ENCODE measurements at regions not wholly inside any gene's neighbourhood (a gene's known extent, or its start where the extent isn't known, plus 50 kb on each side); places are given as distances from the start of the nearest gene placed in this dataset.
"Not testable (repeated sequence)": the region's sequence is repeated elsewhere in the genome, so short reads cannot be mapped to it uniquely, and the experiment has no call there.

DNA sequence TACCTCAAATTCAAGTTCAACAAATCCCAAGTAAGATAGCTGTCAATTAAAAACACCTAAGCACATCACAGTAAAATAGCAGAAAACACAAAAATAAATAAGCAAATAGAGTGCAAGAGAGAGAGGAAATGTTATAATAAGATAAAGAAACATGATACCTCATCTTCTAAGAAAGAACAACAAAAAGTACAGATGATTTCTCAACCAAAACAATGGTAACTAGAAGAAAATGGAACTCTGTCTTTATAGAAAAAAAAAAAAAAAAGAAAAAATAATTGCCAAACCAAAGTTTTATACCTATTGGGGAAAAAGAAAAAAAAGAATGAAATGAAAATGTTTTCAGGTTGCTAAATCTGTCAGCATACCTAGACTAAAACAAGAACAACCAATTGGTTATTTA is 1253.5 kb upstream of the CDH2 start:
- no peaks in the 10 kb centered on the region for H3K27me3 ChIP-seq
- H3K9ac ChIP-seq: no peak overlapping the region
- H3K27ac ChIP-seq: no peak overlapping the region
- H3K4me3 ChIP-seq: no peak overlapping the region
- no peak for TF ChIP-seq Cebpa-rat (IDR thresholded peaks at IDR 0.05)
- no peaks in the 10 kb centered on the region for H3K4me1 ChIP-seq
- H3K9me3 ChIP-seq: no peaks in the 10 kb centered on the region
- H3K36me3 ChIP-seq: no peaks in the 10 kb centered on the region
- H3K4me2 ChIP-seq: no peak overlapping the region
- H4K20me1 ChIP-seq: no peaks in the 10 kb centered on the region

DNA sequence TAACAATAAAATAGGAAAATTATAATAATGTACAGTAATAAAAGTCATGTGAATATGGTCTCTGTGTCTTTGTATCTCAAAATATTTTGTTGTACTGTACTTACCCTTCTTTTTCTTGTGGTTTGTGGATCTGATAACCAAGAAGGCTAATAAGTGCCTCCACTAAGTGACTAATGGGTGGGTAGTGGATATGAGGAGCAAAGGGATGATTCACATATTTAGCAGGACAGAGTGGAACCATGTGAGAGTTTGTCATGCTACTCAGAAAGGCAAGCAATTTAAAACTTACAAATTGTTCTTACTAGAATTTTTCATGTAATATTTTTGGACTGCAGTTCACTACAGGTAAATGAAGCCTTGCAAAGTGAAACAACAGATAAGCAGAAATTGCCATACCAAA is 1241.2 kb upstream of the CDH2 start:
- Histone ChIP-seq H3K9ac (no peak overlapping the region), H3K27ac (no peak overlapping the region), H4K20me1 (no peaks in the 10 kb centered on the region), H3K4me1 (no peaks in the 10 kb centered on the region), H3K4me2 (no peak overlapping the region), H3K27me3 (no peaks in the 10 kb centered on the region), H3K9me3 (peaks cover 43% of the 10 kb centered on the region), H3K4me3 (no peak overlapping the region), H3K36me3 (no peaks in the 10 kb centered on the region)
- no peak for TF ChIP-seq Cebpa-rat (IDR thresholded peaks at IDR 0.05)

DNA sequence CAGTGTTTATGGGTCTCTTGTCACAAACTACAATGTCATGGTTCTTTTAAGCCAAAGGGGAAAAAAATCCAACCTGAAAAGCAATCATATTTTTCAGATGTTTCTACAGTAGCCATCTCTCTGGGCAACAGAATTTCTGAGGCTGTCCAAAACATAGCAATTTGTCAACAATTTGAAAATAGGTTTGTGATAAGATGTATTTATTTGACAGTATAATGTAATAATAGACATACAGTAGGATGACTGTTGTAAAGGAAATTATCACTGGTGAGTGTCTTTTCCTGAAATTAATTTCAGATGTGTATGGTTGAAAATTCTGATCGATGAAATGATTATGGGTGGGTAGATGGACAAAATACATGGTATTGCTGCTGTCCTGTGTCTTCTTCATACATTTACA is 1230.1 kb upstream of the CDH2 start:
- H3K9ac ChIP-seq: no peak overlapping the region
- H3K36me3 ChIP-seq: no peaks in the 10 kb centered on the region
- no peaks in the 10 kb centered on the region for H3K9me3 ChIP-seq
- H4K20me1 ChIP-seq: no peaks in the 10 kb centered on the region
- TF ChIP-seq Cebpa-rat (IDR thresholded peaks at IDR 0.05): no peak
- H3K4me2 ChIP-seq: no peak overlapping the region
- H3K4me3 ChIP-seq: no peak overlapping the region
- no peak overlapping the region for H3K27ac ChIP-seq
- no peaks in the 10 kb centered on the region for H3K27me3 ChIP-seq
- H3K4me1 ChIP-seq: no peaks in the 10 kb centered on the region

DNA sequence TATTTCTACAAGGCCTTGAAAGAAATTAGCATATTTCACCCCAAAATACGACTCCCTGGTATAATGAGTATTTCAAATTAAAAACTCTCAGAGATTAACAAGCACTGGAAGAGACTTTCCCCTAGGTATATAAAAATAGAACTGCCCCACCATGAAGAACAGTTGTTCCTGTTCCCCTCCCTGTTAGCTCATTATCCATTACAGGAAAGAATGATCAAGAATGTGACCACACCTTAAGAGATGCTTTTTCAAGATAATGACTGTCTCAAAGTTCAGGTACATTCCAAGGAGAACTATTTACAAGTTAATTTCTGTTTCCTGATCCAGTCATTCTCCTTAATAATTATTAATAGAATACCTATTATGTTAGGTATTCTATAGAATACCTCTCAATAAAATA is 1220.6 kb upstream of the CDH2 start:
- Histone ChIP-seq H3K9ac (no peak overlapping the region), H3K36me3 (no peaks in the 10 kb centered on the region), H3K4me3 (no peak overlapping the region), H3K9me3 (no peaks in the 10 kb centered on the region), H3K4me2 (no peak overlapping the region), H3K27ac (no peak overlapping the region), H3K27me3 (no peaks in the 10 kb centered on the region), H4K20me1 (no peaks in the 10 kb centered on the region), H3K4me1 (no peaks in the 10 kb centered on the region)
- TF ChIP-seq Cebpa-rat (IDR thresholded peaks at IDR 0.05): no peak

DNA sequence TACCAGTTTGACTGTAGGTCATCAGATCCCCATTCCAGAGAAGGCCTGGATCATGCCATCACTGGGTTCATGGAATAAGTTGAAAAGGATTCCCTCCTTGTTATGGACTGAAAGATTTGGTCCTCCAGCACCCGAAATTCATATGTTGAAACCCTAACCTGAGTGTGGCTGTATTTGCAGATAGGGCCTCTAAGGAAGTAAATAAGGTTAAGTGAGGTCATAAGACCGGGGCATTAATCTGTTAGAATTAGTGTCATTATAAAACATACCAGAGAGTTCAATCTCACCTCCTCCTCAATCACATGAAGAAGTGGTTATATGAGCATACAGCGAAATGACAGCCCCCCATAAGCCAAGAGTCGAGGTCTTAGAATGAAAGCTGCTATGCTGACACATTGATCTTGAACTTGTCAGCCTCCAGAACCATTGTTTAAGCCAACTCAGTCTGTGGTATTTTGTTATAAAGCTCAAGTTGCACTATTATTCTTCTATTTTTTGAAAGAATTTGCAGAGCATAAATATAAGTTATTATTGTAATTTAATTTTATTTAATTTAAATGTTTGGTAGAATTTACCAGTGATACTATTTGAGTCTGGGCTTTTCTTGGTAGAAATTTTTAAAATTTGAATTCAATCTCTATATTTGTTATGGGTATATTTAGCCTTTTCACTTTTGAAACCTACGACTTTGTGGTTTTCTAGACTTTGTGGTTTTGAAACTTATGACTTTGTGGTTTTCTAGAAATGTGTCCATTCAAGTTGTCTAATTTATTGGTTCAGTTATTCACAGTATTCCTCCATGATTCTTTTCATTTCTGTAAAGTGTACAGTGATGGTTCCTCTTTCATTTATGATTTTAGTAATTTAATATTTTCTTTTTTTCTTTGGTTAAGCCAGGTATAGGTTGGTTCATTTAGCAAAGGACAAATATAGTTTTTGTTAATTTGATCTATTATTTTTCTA is 1206.7 kb upstream of the CDH2 start:
- Histone ChIP-seq H3K27ac (no peak overlapping the region), H3K9ac (no peak overlapping the region), H3K27me3 (no peaks in the 10 kb centered on the region), H4K20me1 (no peaks in the 10 kb centered on the region), H3K4me1 (peaks cover 22% of the 10 kb centered on the region), H3K9me3 (no peaks in the 10 kb centered on the region), H3K4me3 (no peak overlapping the region), H3K4me2 (no peak overlapping the region), H3K36me3 (no peaks in the 10 kb centered on the region)
- TF ChIP-seq Cebpa-rat (IDR thresholded peaks at IDR 0.05): no peak

DNA sequence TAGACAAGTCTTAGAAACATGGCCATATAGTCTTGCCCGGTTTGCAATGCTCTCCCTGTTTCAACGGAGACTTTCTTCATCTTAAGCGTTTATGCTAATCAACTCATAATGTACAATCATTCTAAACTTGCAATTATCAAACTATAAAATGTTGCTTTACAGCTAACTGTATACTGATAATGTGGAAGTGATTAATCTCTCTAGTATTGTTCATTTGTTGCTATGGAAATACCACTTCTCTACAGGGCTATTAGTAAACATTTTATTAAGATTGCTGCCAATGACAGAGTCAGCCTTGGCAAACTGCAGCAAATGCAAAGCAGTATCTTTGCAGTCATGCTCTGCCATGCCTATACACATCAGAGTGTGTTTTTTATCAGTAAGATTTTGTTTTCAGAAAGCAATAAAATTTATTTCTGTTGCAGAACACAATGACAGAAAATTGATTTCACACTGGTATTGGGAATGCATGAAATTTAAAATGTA is 1201.8 kb upstream of the CDH2 start:
- H3K36me3 ChIP-seq: no peaks in the 10 kb centered on the region
- H3K27ac ChIP-seq: no peak overlapping the region
- no peak overlapping the region for H3K4me3 ChIP-seq
- TF ChIP-seq Cebpa-rat (IDR thresholded peaks at IDR 0.05): no peak
- no peaks in the 10 kb centered on the region for H3K27me3 ChIP-seq
- H3K4me1 ChIP-seq: peaks cover 6% of the 10 kb centered on the region
- no peaks in the 10 kb centered on the region for H3K9me3 ChIP-seq
- H3K4me2 ChIP-seq: no peak overlapping the region
- H4K20me1 ChIP-seq: no peaks in the 10 kb centered on the region
- no peak overlapping the region for H3K9ac ChIP-seq

DNA sequence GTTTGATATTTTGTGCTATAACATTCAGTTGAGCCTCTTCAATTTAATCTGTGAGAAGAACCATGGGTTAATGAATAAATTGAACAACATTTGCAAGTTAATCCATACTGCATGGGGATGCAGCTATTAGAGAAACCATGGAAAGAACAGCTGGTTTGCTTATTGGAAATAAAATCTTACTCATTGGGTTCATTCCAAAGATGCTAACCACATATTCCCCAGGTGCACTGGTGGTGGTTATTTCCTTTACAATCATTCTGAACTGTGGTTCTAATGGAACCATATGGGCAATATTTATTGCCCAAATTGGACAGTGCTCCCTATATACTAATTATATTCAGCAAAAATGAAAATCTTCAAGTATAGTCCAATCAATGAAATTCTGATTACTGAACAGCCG is 1200.4 kb upstream of the CDH2 start:
- H3K4me3 ChIP-seq: no peak overlapping the region
- H4K20me1 ChIP-seq: no peaks in the 10 kb centered on the region
- H3K9ac ChIP-seq: no peak overlapping the region
- TF ChIP-seq Cebpa-rat (IDR thresholded peaks at IDR 0.05): no peak
- H3K27me3 ChIP-seq: no peaks in the 10 kb centered on the region
- H3K36me3 ChIP-seq: no peaks in the 10 kb centered on the region
- H3K4me1 ChIP-seq: no peaks in the 10 kb centered on the region
- peaks cover 10% of the 10 kb centered on the region; the same call in 1 of the 2 replicates for H3K9me3 ChIP-seq
- no peak overlapping the region for H3K27ac ChIP-seq
- no peak overlapping the region for H3K4me2 ChIP-seq

DNA sequence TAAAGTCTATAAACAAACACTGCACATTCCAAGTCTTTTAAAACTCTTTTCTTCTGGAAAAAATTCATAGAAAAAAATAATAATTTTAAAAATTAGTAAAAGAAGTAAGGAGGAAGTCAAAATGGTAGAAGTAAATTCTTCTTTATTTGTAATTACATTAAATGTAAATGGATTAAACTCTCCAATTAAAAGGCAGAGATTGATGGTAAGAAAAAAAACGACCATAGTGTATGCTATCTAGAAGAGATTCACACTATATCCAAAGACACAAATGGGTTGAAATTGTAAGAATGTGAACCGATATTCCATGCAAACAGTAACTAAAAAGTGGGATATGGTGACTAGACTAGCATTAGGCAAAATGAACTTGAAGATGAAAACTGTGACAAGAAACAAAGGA is 1196.1 kb upstream of the CDH2 start:
- Histone ChIP-seq H3K4me1 (no peaks in the 10 kb centered on the region), H3K4me2 (no peak overlapping the region), H4K20me1 (no peaks in the 10 kb centered on the region), H3K4me3 (no peak overlapping the region), H3K9ac (no peak overlapping the region), H3K27ac (no peak overlapping the region), H3K36me3 (no peaks in the 10 kb centered on the region), H3K27me3 (no peaks in the 10 kb centered on the region), H3K9me3 (peaks cover 10% of the 10 kb centered on the region; the same call in 1 of the 2 replicates)
- TF ChIP-seq Cebpa-rat (IDR thresholded peaks at IDR 0.05): no peak

DNA sequence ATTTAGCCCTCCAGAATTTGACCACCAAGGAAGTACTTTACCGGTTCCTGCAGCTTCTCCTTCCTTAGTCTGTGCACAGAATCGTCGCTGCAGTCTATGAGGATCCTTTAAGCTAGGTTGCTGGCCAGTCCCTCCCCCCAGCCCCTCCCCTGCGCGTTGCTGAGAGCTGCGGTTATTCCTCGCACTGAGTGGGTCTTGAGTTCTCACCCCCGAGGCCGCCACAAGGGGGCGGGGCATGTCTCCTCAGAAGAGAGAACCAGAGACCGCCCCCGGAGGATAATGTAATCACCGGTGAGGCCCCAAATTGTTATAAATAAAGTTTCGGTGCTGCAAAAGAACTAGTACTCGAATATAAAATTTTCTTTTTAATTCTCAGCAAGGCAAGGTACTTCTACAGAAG is 1184.9 kb upstream of the CDH2 start:
- Histone ChIP-seq H3K4me2 (no peak overlapping the region), H3K27ac (no peak overlapping the region), H3K9me3 (0 out of 2 replicates have a peak, but pooled peaks cover 7% of the 10 kb centered on the region), H3K27me3 (no peaks in the 10 kb centered on the region), H3K4me1 (no peaks in the 10 kb centered on the region), H4K20me1 (no peaks in the 10 kb centered on the region), H3K9ac (no peak overlapping the region), H3K4me3 (no peak overlapping the region), H3K36me3 (no peaks in the 10 kb centered on the region)
- no peak for TF ChIP-seq Cebpa-rat (IDR thresholded peaks at IDR 0.05)

DNA sequence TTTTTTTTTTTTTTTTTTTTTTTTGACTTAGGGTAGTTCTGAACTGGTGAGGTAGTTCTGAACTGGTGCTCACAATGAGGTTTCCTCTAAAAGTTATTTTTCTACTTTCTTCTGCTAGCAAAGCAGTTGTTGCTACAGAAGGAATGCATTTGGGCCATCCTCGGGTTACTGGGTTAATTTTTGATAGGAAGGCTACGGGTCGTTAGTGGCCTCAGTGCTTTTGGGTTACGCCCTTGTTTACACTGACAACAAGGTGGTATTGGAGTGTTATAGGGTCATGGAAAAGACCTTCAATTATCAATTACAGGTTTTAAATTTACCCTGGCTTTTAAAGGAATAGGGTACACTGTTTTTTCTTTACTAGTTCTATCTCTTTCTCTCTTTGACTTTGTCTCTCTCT is 1183.7 kb upstream of the CDH2 start:
- not testable (repeated sequence) for H3K4me1 ChIP-seq, H3K4me2 ChIP-seq, H3K4me3 ChIP-seq, H3K27me3 ChIP-seq, H3K9me3 ChIP-seq, H3K27ac ChIP-seq, H3K36me3 ChIP-seq, H3K9ac ChIP-seq, H4K20me1 ChIP-seq

DNA sequence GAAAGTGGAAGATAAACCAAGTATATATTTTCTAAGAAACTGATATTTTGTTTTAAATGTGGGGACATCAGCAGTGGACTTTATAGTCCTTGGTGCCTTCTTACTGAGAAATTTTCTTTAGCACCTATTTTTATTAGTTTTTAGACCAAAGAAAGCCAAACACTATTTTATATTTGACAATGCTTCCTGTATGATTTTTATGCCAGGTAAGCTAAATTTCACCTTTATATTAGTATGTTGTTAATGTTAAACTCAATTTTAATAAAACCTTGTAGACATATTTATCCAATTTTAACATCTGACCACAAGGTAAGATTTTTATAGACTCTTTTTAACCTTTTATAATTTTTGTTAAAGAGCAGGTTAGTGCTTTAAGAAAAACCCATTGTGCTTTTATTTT is 1182.3 kb upstream of the CDH2 start:
- not testable (repeated sequence) for H3K9me3 ChIP-seq, H3K4me1 ChIP-seq, H3K4me2 ChIP-seq, H3K36me3 ChIP-seq, H3K4me3 ChIP-seq, H3K27ac ChIP-seq, H3K9ac ChIP-seq, H4K20me1 ChIP-seq, H3K27me3 ChIP-seq
